Peyer's patch (tissue), 4 donors: ENCODE measurements at regions not wholly inside any gene's neighbourhood (a gene's known extent, or its start where the extent isn't known, plus 50 kb on each side); places are given as distances from the start of the nearest gene placed in this dataset.

Experiments
- CTCF ChIP-seq, 6 experiments: fragments of 450-650 bp in 4 of 6; fragments of 200-600 bp in 2 of 6; sonication (generic) in 1 of 6; IDR thresholded peaks; one replicate each; pipeline ENCODE4 v1.5.1; 2017 to 2019; ENCODE audit warnings: antibody characterized with exemption in 6 of 6, mild to moderate bottlenecking in 3 of 6, moderate library complexity in 1 of 6
- POLR2A ChIP-seq, 2 donors: fragments of 450-650 bp; IDR thresholded peaks; one replicate each; pipeline ENCODE4 v1.5.1; 2017; ENCODE audit warnings: antibody characterized with exemption in 2 of 2, mild to moderate bottlenecking in 2 of 2, moderate library complexity in 2 of 2

GRCh38 chr5:74433896-74434829 lies 206.4 kb downstream of the ENC1 start:
- TF ChIP-seq CTCF (IDR thresholded peaks at IDR 0.05): no peak
- no peak for TF ChIP-seq POLR2A (IDR thresholded peaks at IDR 0.05)
